GM19099 (cell line): ENCODE measurements at regions not wholly inside any gene's neighbourhood (a gene's known extent, or its start where the extent isn't known, plus 50 kb on each side); places are given as distances from the start of the nearest gene placed in this dataset.

Experiments
- POLR2A ChIP-seq: IDR thresholded peaks from 3 replicates; pipeline ENCODE4 v1.6.1; 2011; ENCODE audit warnings: low read depth; ENCODE audit not compliant: insufficient read length; ENCODE audit errors: extremely low read depth

DNA sequence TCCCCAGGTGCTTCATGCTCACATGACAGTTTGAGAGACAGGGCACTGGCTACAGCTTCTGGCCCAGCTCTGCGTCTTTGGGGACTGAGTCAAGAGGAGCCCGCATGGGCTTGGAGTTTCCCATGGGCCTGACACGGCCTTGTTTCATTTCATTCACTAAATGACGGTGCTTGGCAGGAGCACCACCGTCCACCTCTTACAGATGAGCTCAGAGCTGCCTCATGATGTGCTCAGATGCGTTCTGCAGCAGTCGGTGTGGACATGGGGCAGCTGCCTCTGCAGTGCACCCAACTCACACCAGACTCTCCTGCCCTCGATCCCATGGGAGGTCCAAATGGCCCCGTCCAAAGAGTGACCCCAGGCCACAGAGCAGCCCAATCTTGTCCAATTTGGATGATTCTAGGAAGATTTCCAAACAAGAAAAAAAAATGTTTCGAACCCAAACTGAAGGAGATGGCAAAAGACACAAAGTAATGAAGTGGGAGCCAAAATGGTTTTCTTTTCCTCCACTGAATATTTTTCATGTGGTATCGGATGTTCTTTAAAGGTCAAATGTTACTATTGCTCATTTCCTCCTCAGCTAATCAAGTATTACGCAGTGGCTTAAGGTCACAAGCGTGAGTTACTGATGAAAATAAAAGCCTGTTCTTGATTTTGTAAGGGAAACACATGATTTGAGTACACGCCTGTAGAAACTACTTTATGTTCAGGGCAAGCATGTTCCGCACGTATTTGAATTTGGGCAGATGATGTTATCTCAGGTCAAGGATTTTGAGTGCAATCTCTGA is 524.2 kb downstream of the CDH26 start:
- no peak for TF ChIP-seq POLR2A

DNA sequence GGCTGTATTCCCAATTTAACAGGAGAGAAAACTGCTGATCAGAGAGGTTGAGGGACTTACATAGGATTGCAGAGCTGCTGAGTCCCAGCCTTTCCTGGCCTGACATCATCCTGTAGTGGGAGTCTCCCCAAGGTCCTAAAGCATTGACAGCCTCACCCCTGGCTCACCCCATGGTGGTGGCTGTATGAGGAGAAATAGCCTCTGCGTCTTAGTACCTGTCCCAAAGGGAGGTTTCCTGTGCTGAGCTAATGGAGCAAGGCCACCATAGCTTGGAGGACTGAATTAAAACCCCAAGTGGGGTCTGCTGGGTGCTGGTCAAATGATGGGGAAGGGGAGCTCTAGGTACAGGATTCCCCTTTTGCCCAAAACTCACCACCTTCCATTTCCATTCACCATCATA is 525.1 kb downstream of the CDH26 start:
- no peak for TF ChIP-seq POLR2A

DNA sequence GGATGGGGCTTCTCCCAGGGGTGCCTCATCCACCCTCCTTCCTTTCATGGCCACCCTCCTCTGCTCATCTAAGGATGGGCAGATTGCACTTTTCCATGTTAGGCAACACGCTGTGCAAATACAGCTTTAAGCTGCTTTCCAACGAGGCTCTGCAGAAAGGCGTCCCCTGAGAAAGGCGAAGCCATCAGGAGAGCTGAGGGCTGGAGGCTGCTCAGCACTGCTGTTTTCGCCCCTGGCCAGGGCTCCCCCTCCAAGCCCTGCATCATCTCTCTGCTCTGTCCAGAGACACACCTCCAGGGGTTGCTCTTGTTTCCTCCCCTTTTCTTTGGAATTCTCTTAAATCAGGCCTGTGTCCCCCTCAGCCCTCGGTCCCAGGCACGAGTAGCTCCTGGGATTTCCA is 526.1 kb downstream of the CDH26 start:
- TF ChIP-seq POLR2A = no peak

DNA sequence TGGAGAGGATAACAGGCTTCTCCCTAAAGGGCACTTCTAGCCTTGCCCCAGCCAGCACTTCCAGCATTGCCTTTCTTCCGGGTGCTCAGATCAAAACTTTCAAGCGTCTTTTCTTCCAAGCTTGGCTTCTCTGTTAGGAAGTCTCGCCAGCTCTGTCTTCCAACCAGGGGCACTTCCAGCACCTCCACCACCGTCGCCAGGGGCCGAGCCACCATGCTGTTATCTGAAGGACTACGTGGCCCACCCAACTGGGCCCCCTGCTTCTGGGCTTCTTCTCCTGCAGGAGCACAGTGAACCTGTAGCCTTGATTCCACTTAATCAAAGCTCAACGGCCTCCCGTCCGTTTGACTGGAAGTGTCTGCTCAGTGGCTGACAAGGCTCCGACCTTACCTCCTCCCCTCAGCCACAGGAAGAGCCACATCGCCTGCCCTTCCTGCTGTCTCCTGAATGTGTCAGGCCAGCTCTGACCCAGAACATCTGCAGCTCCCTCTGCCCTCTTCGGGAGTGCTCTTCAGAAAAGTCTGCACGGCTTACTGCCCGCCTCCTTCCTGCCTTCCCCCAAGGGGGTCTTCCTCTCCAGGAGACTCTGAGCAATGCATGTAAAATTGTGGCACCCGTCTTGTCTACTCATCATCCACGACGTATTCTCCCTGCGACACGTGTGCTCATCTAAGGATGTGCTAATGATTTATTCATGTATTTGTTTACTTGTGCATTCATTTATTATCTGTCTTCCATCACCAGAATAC is 527.0 kb downstream of the CDH26 start:
- TF ChIP-seq POLR2A = no peak

DNA sequence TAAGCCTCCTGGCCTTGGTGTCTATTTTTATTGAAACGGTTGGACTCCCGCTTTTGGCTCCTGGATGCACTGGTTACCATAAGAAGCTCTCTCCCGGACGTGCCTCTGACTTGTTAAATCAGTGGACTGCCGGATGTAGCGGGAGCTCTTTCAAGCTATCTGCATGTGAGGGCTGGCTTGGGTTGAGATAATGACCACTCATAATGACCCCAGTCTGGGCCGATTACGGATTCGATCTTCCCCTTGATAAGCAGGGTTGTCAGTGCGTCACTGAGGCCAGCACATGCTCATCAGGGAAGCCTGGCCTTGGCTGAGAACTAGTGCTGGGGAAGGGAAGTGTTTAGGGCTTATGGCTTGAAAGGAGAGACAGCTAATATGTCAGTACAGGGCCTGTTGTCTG is 528.1 kb downstream of the CDH26 start:
- no peak for TF ChIP-seq POLR2A

DNA sequence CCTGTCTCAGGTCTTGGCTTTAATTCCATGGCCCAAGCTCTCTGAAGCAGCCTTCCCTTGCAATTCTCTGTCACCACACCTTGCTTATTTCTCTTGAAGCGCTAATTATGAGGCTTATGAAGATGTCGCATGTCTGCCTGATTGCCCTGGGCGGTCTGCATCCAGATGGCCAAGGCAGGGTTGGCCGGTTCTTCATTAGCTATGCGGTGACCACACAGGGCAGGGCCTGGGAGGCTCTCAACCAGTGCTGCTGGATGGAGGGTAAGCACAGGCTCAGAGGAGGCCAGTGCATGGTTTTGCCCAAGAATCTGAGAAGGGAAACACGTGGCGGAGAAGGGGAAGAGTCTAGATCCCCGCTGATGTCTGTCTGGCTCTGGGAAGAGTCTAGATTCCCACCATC is 528.7 kb downstream of the CDH26 start:
- no peak for TF ChIP-seq POLR2A

DNA sequence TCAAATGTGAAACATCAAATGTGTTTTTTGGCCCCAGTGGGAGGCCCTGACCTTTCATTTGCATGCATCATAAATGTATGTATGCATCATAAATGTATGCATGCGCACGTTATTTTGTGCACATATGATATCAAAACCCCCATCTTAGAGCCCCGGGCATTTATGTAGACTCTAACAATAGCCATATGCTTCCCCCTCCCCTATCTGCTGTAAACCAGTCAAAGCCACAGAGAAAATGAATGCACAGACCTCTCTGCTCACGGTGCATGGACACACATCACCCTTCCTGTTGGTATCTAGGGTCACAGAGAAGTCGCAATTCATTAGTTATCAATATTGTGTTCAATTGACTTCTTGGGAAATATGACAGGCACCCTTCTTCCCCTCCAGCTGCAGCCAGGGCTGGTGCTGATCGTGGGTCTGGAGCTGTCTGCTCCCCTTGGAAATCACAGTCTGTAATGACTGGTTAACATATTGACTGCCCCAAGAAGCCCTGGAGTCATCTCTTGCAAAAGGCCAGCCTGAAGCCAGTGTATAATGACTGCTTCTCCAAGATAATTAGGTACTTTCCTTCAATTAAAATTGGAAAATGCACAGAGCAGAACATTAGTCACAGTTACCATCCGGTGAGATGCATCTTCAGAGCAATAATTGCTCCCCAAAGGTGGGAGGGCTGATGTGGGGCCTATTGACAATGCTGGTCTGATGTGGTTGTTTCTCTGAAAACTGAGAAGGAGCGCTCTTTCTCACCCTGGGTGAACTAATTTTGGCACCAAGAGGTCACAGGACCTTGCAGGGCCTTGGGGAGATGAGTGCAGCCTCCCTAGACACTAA is 532.2 kb downstream of the CDH26 start:
- TF ChIP-seq POLR2A = no peak

DNA sequence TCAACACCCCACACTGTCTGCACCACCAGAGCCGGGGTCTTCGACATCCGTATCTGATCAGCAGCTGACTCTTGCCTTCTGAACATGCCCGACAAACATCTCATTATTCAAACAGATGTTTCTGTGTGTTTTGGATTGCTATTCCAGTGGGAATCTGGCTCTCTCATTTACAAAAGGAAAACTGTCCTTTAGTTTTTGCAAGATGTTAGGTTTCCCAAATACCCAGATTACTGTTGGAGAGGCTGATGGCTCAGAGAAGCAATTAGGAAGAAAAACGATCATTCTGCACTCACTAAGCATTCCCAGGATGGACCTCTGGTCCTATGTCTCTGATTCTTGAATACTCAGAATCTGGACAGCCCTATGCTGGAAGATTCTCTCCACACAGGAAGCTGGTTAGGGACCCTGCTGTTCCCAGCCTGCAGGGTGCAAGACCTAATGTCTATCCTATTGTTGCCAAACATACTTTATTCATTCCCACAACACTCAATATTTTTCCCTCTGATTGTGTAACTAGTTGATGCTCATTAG is 532.9 kb downstream of the CDH26 start:
- no peak for TF ChIP-seq POLR2A

DNA sequence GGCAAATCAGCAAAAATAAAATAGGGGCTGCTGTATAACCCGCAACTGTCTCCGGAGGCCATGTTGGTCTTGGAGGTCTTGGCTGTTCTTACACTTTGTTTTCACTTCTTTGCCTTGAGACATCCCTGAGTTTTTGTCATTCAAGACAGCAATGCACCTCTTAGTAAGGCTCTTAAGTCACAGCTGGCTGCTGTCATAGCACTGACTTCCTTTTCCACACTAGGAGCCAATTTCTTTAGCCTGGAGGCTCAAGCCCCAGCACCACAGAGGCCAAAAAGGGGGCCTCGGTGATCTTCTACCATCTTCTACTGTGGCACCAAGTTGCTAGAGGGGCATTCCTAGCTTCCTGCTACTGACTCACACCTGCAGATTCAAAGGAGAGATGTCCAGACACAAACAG is 536.3 kb downstream of the CDH26 start:
- TF ChIP-seq POLR2A = no peak

GRCh38 chr20:60497298-60498035 is 539.2 kb downstream of the CDH26 start:
- TF ChIP-seq POLR2A = no peak

- no peak for TF ChIP-seq POLR2A
Observed at GRCh38 chr20:60500038-60500701, 541.9 kb downstream of the CDH26 start.

GRCh38 chr20:60501048-60501447 is 542.8 kb downstream of the CDH26 start:
- no peak for TF ChIP-seq POLR2A

- no peak for TF ChIP-seq POLR2A
Observed at GRCh38 chr20:60502881-60503280, 544.7 kb downstream of the CDH26 start.

DNA sequence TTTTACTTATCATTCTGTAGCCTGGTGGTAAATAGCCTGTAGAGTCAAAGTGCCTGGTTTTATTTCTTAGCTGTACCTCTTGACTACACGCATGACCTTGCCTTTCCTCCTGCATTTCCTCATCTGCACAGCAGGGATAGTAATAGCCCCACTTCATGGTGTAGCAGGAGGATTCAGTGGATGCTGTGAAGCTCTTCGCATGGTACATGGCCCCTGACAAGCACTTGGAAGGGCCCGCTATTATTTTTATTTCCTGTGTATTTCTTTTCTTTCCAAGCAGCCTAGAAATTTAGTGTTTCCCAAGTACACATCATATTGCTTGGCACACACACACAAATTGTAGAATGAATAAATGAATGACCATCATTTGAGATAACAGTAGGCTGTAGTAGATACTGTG is 547.2 kb downstream of the CDH26 start:
- TF ChIP-seq POLR2A = no peak

- TF ChIP-seq POLR2A = no peak
Observed at GRCh38 chr20:60506061-60506460, 547.8 kb downstream of the CDH26 start.
